Osteoblast (primary cell): ENCODE measurements at regions not wholly inside any gene's neighbourhood (a gene's known extent, or its start where the extent isn't known, plus 50 kb on each side); places are given as distances from the start of the nearest gene placed in this dataset.

ENCODE experiments used
- DNase-seq: peaks from one replicate; pipeline ENCODE4 v3.0.0; 2011; ENCODE audit warnings: low spot score, mixed read lengths; ENCODE audit not compliant: insufficient read length; ENCODE audit errors: missing footprints
- H2AFZ ChIP-seq: 2 replicates; pipeline ENCODE4 v1.6.0; 2011; ENCODE audit warnings: mild to moderate bottlenecking, low read length
- H3K27ac ChIP-seq: 2 replicates; pipeline ENCODE4 v1.5.1; 2011; ENCODE audit warnings: mild to moderate bottlenecking, low read depth, low read length, moderate library complexity
- H3K27me3 ChIP-seq: 2 replicates; pipeline ENCODE4 v1.6.0; 2012; ENCODE audit warnings: mild to moderate bottlenecking, control low read depth, inconsistent platforms, low read length, moderate library complexity; ENCODE audit not compliant: insufficient read depth
- H3K36me3 ChIP-seq: 2 replicates; pipeline ENCODE4 v1.5.1; 2011; ENCODE audit warnings: mild to moderate bottlenecking, low read length, control low read depth, moderate library complexity; ENCODE audit not compliant: insufficient read depth
- H3K4me1 ChIP-seq: 2 replicates; pipeline ENCODE4 v1.5.1; 2011; ENCODE audit warnings: mild to moderate bottlenecking, low read length, control low read depth, moderate library complexity; ENCODE audit not compliant: insufficient read depth
- H3K4me2 ChIP-seq: 2 replicates; pipeline ENCODE4 v1.6.0; 2011; ENCODE audit warnings: mild to moderate bottlenecking, low read length; ENCODE audit not compliant: insufficient read depth
- H3K4me3 ChIP-seq: fragments of 200-600 bp; sonication (generic); 3 replicates; pipeline ENCODE4 v1.5.1; 2012; ENCODE audit warnings: mild to moderate bottlenecking, low read length, inconsistent platforms; ENCODE audit not compliant: insufficient read depth
- H3K79me2 ChIP-seq: 2 replicates; pipeline ENCODE4 v1.6.0; 2012; ENCODE audit warnings: mild to moderate bottlenecking, low read length, control low read depth, inconsistent platforms; ENCODE audit not compliant: insufficient read depth
- H3K9me3 ChIP-seq: 2 replicates; pipeline ENCODE4 v1.5.1; 2011; ENCODE audit warnings: low read depth, low read length, control low read depth
- H4K20me1 ChIP-seq: 2 replicates; pipeline ENCODE4 v1.6.0; 2012; ENCODE audit warnings: mild to moderate bottlenecking, low read length, control low read depth; ENCODE audit not compliant: insufficient read depth
- TF ChIP-seq, protein P1 (sequence below): IDR thresholded peaks from 2 replicates; pipeline ENCODE4 v1.5.1; 2011; ENCODE audit warnings: mild to moderate bottlenecking, low read depth, low read length, moderate library complexity; ENCODE audit errors: extremely low read depth

DNA sequence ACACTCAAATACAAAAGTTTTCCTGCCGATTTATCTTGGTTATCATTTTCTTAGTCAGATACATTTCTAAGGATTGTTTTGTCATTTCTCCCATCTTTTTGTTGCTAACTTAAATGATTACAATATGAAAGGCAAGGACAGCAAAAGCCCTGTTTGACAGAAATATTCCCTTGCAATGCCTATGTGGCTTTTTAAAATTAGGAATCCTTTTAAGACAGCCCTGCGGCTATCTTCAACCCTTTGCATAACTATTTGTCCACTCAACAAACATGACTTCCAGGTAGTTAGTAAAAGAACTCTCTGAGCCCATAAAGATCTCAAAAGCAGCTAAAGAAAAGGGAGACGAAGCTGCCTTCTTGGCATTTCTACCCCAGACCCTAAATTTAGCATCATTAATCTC is 179.7 kb upstream of the CDH20 start:
- H3K36me3 ChIP-seq, result no peaks in the 10 kb centered on the region
- H3K27ac ChIP-seq, result no peak overlapping the region
- no peak for DNase-seq
- TF ChIP-seq, protein P1, sequence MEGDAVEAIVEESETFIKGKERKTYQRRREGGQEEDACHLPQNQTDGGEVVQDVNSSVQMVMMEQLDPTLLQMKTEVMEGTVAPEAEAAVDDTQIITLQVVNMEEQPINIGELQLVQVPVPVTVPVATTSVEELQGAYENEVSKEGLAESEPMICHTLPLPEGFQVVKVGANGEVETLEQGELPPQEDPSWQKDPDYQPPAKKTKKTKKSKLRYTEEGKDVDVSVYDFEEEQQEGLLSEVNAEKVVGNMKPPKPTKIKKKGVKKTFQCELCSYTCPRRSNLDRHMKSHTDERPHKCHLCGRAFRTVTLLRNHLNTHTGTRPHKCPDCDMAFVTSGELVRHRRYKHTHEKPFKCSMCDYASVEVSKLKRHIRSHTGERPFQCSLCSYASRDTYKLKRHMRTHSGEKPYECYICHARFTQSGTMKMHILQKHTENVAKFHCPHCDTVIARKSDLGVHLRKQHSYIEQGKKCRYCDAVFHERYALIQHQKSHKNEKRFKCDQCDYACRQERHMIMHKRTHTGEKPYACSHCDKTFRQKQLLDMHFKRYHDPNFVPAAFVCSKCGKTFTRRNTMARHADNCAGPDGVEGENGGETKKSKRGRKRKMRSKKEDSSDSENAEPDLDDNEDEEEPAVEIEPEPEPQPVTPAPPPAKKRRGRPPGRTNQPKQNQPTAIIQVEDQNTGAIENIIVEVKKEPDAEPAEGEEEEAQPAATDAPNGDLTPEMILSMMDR, result no peak
- no peak overlapping the region for H3K4me2 ChIP-seq
- H3K27me3 ChIP-seq, result no peaks in the 10 kb centered on the region
- no peak overlapping the region for H3K4me3 ChIP-seq
- no peaks in the 10 kb centered on the region for H3K4me1 ChIP-seq
- H3K9me3 ChIP-seq, result no peaks in the 10 kb centered on the region
- H3K79me2 ChIP-seq, result no peaks in the 10 kb centered on the region
- no peak overlapping the region for H2AFZ ChIP-seq
- no peaks in the 10 kb centered on the region for H4K20me1 ChIP-seq

DNA sequence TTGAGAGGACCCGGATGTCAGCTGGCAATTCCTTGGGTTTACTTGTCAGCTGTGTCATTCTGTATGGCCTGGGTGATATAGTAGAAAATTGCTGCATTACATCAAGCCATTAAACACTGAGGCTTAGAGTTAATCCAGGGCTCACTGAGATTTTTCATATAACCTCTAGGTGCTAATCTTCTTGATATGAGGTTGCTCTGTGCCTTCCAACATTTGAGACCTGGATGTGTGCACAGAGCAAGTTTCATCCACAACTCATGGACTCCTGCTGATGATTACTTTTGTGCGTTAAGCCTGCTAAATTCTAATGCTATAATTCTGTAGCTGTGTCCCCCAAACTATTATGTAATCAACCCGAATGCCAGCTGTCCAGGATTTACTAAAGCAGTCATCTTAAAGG is 178.4 kb upstream of the CDH20 start:
- H3K4me2 ChIP-seq, result no peak overlapping the region

DNA sequence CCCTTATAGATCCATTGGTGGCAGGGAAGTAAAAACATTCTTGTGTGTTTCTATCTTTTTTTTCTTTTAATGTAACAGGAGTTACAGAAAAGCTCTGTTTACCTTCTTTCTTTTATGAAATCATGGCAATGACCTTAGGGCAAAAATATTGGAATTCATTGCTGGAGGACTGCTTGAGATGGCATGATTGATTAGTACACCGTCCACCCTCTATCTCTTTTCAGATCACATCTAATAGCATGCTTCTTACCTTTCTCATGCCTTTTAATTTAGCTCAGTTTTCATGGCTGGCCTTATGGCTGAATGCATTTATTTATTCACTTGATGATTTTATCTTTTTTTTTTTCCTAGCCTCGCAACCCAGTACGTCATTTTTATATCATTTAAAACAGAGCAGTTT is 177.6 kb upstream of the CDH20 start:
- Histone ChIP-seq H4K20me1 (no peaks in the 10 kb centered on the region), H3K4me3 (no peak overlapping the region), H3K36me3 (no peaks in the 10 kb centered on the region), H2AFZ (no peak overlapping the region), H3K4me2 (no peak overlapping the region), H3K4me1 (no peaks in the 10 kb centered on the region), H3K9me3 (no peaks in the 10 kb centered on the region), H3K27ac (no peak overlapping the region), H3K79me2 (no peaks in the 10 kb centered on the region), H3K27me3 (no peaks in the 10 kb centered on the region)
- DNase-seq, result no peak
- TF ChIP-seq, protein P1, result no peak

More for the DNA sequence above, 178.4 kb upstream of the CDH20 start:
- Histone ChIP-seq H4K20me1 (no peaks in the 10 kb centered on the region), H3K27ac (no peak overlapping the region), H3K9me3 (no peaks in the 10 kb centered on the region), H3K27me3 (no peaks in the 10 kb centered on the region), H3K79me2 (no peaks in the 10 kb centered on the region), H3K4me1 (no peaks in the 10 kb centered on the region), H3K4me3 (no peak overlapping the region), H3K36me3 (no peaks in the 10 kb centered on the region), H2AFZ (no peak overlapping the region)
- TF ChIP-seq, protein P1, result no peak
- DNase-seq, result no peak

DNA sequence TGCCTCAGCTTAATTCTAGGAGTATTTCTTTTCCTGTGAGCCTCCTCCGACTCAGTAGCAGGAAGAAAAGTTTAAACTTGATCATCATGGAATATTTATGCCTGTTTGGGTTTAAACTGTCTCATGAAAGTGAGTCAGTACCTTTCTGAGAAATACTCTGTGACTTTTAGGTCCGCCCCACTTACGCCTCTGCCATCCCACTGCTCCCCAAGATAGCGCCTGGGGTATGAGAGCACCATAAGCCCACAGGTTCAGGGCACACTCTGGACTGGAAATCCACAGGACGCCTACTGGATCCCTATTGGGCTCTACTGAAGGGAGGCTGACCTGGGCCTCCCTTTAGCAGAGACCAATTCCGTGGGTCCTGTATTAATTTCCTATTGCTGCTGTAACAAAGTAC is 175.8 kb upstream of the CDH20 start:
- H3K36me3 ChIP-seq, result no peaks in the 10 kb centered on the region
- DNase-seq, result no peak
- H3K27ac ChIP-seq, result no peak overlapping the region
- no peaks in the 10 kb centered on the region for H3K79me2 ChIP-seq
- no peaks in the 10 kb centered on the region for H3K27me3 ChIP-seq
- H4K20me1 ChIP-seq, result no peaks in the 10 kb centered on the region
- TF ChIP-seq, protein P1, result no peak
- H3K4me2 ChIP-seq, result no peak overlapping the region
- no peaks in the 10 kb centered on the region for H3K9me3 ChIP-seq
- H3K4me1 ChIP-seq, result no peaks in the 10 kb centered on the region
- H3K4me3 ChIP-seq, result no peak overlapping the region
- no peak overlapping the region for H2AFZ ChIP-seq
